ENCODE measurements at regions not wholly inside any gene's neighbourhood (a gene's known extent, or its start where the extent isn't known, plus 50 kb on each side); places are given as distances from the start of the nearest gene placed in this dataset.
"Not testable (repeated sequence)": the region's sequence is repeated elsewhere in the genome, so short reads cannot be mapped to it uniquely, and the experiment has no call there.

DNA sequence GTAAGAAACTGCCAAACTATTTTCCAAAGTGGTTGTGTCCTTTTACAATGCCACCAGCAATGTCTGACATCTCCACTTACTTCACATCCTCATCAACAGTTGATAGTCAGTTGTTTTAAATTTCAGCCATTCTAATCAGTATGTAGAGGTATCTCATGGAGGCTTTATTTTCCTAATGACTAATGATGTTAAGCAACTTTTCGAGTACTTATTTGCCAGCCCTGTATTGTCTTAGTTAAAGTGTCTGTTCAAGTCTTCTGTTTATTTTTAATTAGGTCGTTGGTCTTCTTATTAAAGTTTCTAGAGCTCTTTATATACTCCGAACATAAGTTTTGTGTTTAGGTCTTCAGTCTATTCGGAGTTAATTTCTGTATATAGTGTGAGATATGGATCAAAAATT lies 54.9 kb upstream of the NBPF12 start:
- H3K4me3 ChIP-seq (replicated peaks in 1 of 2; ENCODE audit: low read depth in 2 of 2, low read length in 2 of 2), result not testable (repeated sequence)
- peak in 1 of 2 donors; percentile 24 for DNase-seq (ENCODE audit: low read depth in 2 of 2)

DNA sequence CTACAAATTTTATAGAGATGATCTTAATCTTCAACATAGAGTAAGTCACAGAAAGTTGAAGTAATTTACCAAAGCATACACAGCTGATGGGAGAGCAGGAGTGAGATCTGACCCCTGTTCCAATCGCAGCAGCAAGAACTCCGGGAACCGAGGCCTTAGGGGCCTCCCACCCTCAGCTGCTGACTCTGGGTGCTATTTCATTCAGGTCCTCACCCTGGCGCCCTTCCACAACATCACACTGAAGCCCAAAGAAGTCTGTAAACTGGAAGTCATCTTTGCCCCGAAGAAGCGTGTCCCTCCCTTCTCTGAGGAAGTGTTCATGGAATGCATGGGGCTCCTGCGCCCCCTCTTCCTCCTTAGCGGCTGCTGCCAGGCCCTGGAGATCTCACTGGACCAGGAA lies 57.0 kb upstream of the NBPF12 start:
- not testable (repeated sequence) for H3K4me3 ChIP-seq (replicated peaks in 1 of 2; ENCODE audit: low read depth in 2 of 2, low read length in 2 of 2); DNase-seq (ENCODE audit: low read depth in 2 of 2)

DNA sequence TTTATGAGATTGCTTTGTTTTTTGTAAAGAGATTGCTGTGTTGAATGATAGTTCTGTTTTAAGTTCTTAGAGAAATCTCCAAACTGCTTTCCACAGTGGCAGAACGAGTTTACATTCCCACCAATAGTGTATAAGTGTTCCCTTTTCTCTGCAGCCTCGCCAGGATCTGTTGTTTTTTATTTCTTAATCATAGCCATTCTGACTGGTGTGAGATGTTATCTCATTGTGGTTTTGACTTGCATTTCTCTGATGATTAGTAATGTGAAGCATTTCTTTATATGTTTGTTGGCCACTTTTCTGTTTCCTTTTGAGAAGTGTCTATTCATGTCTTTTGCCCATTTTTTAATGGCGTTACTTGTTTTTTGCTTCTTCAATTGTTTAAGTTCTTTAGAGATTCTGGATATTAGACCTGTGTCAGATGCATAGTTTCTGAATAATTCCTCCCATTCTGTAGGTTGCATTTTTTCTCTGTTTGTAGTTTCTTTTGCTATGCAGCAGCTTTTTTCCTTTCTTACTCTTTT lies 74.3 kb upstream of the NBPF12 start:
- not testable (repeated sequence) for H3K4me3 ChIP-seq (replicated peaks in 1 of 2; ENCODE audit: low read depth in 2 of 2, low read length in 2 of 2); DNase-seq (ENCODE audit: low read depth in 2 of 2)

DNA sequence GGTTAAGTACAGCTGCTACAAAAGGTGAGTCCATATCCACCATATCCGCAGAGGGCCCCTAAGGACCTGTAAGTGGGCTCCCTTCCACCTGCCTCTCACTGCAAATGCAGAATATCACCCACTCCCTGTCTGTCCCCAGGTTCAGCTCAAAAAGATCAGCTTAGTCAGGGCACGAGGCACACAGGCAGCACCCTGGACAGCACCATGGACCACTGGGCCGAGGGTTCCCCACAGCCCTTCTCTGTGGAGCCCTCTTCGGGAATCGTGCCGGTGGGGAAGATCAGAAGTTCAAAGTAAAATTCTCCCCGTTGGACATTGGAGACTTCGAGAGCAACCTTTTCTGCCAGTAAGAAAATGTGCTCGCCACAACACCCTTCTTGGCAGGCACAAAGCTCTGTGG lies 85.0 kb upstream of the NBPF12 start:
- DNase-seq (ENCODE audit: low read depth in 2 of 2); H3K4me3 ChIP-seq (replicated peaks in 1 of 2; ENCODE audit: low read depth in 2 of 2, low read length in 2 of 2): not testable (repeated sequence)

DNA sequence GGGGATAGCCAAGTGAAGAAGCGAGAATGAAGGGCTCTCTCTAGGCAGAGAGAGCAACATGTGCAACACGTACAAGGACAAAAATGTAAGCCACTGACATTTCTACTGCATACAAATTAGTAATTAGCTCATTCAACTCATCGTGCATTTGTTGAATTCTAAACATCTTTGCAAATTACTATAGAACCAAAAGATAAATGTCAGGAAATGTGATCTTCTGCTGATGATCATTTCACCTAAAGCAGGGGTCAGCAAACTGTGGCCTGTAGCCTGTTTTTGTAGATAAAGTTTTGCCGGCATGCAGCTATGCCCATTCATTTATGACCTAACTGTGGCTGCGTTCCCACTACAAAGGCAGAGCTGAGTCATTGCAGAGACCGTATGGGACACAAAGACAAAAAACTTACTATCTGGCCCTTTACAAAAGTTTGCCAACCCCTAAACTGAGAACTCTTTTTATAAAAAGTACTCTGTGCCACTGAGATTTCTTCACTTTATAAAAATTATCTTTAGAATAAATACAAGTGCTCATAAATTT lies 87.7 kb upstream of the NBPF12 start:
- not testable (repeated sequence) for DNase-seq (ENCODE audit: low read depth in 2 of 2); H3K4me3 ChIP-seq (replicated peaks in 1 of 2; ENCODE audit: low read depth in 2 of 2, low read length in 2 of 2)

DNA sequence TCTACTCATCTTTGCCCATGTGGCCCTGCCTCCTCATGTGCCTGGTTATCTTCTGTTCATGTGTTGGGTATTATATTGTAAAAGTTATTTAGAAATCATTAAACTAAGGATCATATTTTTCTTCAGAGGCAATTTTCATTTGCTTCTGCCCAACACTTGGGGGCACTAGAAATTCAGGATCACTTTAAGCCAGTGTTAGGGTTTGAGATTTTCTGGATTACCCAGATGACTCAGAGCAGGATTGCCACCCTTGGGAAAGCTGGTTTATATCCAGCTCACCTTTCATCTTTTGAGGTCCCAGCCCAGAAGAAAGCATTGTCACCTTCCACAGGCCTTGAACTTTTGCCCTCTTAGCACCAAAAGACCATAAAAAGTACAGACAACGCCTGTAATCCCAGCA lies 99.4 kb upstream of the NBPF12 start:
- not testable (repeated sequence) for H3K4me3 ChIP-seq (replicated peaks in 1 of 2; ENCODE audit: low read depth in 2 of 2, low read length in 2 of 2); DNase-seq (ENCODE audit: low read depth in 2 of 2)

DNA sequence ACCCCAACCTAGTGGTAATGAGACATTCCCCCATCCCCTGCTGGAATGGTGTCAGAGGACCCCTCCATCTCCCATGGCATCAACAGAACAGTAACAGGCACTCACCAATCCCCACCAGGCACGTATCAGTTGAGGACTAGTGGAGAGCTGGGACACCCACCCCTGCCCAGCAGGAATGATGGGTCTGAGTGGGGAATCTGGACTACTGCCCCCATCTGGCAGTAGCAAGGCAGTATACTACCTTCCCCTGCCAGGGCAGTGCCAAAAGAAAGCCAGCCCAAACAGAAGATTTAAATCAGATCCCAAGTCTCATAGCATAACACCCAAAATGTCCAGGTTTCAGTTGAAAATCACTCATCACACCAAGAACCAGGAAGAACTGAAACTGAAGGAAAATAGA lies 111.2 kb upstream of the NBPF12 start:
- not testable (repeated sequence) for DNase-seq (ENCODE audit: low read depth in 2 of 2); H3K4me3 ChIP-seq (replicated peaks in 1 of 2; ENCODE audit: low read depth in 2 of 2, low read length in 2 of 2)

DNA sequence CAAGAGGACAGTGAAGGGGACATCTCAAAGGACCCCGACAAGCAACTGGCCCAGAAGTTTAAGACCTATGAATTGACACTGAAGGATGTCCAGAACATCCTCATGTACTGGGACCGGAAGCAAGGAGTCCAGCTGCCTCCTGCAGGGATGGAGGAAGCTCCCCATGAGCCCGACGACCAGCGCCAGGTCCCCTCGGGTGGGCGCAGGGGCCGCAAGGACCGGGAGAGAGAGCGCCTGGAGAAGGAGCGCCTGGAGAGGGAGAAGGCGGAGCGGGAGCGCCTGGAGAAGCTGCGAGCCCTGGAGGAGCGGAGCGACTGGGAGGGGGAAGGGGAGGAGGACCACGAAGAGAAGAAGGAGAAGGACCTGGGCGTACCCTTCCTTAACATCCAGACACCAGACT lies 143.9 kb upstream of the NBPF12 start:
- not testable (repeated sequence) for DNase-seq (ENCODE audit: low read depth in 2 of 2); H3K4me3 ChIP-seq (replicated peaks in 1 of 2; ENCODE audit: low read depth in 2 of 2, low read length in 2 of 2)

DNA sequence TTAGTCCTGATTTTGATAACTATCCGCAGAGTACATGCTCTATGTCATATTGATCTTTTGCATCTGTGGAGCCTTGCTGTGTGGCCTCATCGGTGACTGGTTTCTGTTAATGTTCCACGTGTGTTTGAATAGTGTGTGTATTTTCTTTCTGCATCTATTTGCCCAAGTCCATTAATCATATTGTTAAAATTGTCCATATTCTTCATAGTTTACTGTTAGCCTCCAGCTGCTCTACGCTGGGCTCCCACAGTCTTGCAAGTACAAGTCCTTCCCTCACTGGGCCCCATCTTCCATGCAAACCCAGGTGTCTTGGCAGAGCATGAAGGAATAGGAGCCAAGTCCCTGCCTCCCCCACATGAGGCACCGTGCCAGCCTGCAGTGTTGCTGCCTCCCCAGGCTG lies 145.4 kb upstream of the NBPF12 start:
- DNase-seq (ENCODE audit: low read depth in 2 of 2), result not testable (repeated sequence)

DNA sequence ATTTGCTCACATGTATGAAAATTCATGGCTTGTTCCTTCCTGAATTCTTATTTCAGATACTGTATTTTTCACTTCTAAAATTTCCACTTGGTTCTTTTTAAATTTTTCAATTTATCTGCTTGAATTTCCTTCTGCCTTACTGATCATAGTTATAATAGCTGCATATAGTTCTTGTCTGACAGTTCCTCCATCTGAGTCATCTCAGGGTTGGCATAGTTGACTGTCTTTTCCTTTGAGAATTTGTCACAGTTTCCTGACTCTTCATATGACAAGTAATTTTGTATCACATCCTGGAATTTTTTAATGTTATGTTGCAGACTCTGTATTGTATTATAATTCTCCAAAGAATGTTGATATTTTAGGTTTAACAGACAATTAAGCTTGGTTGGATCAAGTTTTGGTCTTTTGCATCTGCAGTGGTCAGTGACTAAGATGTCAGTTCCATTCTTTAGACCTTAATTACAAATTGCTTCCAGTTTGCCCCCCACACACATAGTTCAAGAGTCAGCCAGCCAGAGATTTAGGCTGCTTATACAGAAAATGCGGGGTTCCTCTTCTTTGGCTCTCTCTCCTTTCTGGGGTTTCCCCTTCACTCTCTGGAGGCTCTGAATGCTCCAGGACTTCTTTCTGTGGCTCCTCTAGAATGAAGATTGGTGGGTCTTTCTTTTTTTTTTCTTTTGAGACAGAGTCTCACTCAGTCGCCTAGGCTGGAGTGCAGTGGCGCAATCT lies 153.7 kb upstream of the NBPF12 start:
- not testable (repeated sequence) for H3K4me3 ChIP-seq (replicated peaks in 1 of 2; ENCODE audit: low read depth in 2 of 2, low read length in 2 of 2); DNase-seq (ENCODE audit: low read depth in 2 of 2)

More for the DNA sequence above, 145.4 kb upstream of the NBPF12 start:
- H3K4me3 ChIP-seq (replicated peaks in 1 of 2; ENCODE audit: low read depth in 2 of 2, low read length in 2 of 2), result not testable (repeated sequence)

DNA sequence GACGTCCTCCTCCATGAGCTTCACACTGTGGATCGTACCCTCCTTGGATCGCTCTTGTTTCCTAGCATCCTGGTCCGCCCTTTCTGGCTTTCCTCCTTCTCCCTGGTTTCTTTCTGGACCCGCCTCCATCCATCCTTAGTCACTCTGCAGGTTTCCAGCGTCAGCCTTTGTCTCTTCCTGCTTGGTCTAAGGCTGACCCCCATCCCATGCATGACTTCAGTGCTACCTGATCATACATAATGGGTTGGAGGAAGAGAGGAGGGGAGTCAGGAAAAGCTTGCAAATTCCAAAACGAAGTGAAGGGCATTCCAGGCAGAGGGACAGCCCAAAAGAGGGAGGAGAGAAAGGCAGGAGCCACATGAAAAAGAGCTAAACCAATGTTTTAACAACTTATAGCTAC lies 156.9 kb upstream of the NBPF12 start:
- not testable (repeated sequence) for DNase-seq (ENCODE audit: low read depth in 2 of 2); H3K4me3 ChIP-seq (replicated peaks in 1 of 2; ENCODE audit: low read depth in 2 of 2, low read length in 2 of 2)

DNA sequence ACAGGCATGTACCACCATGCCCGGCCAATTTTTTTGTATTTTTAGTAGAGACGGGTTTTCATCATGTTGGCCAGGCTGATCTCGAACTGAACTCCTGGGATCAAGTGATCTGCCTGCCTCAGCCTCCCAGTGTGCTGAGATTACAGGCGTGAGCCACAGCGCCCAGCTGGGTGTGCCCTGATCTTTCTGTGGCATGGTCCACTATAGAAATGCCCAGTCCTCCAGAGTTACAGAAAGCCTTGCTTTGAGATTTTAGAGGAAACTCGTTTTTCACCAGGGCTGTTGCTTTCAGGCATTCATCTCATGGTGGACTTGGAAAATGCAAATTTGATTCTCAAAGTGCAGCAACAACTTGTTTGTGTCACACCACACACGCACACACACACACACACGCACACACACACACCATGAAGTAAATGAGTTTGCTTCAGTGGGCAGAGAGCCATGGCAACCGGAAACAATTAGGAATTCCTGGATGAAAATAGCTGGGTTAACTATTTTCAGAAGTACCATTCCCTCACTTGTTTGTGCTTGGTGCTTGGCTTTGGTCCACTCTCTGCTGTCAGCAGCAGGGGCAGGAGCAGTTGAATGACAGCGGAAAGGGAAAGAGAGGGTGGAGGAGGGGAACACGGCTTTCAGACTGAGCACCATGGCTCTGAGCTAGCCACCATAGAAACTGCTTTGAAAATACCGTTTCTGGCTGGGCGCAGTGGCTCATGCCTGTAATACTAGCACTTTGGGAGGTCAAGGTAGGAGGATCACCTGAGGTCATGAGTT lies 160.1 kb upstream of the NBPF12 start:
- not testable (repeated sequence) for H3K4me3 ChIP-seq (replicated peaks in 1 of 2; ENCODE audit: low read depth in 2 of 2, low read length in 2 of 2)
- peak; percentile 29 to 53 for DNase-seq (ENCODE audit: low read depth in 2 of 2)

DNA sequence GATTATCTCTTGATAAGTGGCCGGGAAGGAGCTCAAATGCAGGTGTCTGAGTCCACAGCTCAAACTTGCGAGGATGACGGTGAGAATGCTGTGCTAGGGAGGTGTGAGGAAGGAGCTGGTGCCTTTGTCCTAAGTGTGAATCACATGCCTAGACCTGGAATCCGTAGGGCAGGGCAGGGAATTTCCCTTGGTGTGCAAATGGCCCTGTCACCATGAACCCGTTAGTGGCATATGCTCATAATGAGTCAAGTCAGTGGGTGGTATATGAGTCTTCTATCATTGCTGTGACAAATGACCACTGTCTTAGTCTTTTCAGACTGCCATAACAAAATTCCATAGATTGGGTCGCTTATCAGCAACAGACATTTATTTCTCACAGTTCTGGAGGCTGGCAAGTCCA lies 163.1 kb upstream of the NBPF12 start:
- not testable (repeated sequence) for H3K4me3 ChIP-seq (replicated peaks in 1 of 2; ENCODE audit: low read depth in 2 of 2, low read length in 2 of 2); DNase-seq (ENCODE audit: low read depth in 2 of 2)

DNA sequence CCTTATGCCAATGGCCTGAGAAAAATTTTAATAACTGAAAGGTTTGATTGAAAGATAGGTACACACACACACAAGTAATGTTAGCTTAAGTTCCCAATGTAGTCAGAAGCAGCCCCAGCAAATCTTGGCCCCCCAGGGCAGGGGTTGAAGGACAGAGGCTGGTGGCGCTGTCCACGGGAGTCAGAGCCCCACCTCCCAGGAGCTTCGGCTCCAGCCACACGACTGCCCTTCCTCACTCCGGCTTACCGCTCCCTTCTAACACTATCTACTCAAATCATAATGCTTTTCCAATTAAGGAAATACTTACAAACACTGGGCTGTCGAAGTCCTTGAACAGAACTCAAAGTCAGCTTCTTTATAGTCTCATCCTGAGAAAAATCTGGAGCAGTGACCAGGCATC lies 163.9 kb upstream of the NBPF12 start:
- not testable (repeated sequence) for DNase-seq (ENCODE audit: low read depth in 2 of 2); H3K4me3 ChIP-seq (replicated peaks in 1 of 2; ENCODE audit: low read depth in 2 of 2, low read length in 2 of 2)

DNA sequence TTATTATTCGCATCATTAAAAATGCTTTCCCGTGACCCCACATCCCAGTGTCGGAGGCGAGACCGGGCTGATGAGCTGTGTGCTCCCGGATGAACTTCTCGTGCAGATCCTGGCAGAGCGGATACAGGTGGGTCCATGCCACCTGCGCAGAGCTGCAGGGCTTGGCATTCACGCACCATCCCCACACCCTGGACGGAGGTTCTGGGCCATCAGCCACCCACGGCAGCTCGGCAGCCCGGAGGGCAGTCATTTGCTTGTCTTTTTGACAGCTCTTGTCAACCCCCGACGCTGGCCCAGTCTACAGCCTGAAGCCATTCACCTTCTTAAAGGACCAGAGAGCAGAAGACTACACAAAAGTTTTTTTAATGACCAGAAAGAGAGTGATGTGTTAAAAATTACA lies 166.7 kb upstream of the NBPF12 start:
- DNase-seq (ENCODE audit: low read depth in 2 of 2), result not testable (repeated sequence)

DNA sequence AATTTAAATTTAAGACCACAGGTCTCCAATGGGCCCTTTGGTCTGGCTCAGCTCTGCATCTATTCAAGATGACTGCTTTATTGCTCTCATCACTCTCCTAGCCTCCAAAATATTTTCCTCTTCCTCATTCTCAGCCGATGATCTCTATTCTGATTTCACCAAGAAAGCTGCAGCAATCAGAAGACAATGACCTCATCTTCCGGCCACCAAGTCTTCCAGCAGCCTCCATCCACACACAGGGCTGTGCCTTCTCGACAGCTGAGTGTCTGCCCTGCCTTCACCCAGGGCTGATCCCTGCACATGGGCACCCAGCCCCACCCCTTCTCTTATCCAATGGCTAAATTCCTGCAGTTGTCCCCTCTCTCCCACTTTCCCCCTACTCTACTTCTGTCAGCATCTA lies 167.1 kb upstream of the NBPF12 start:
- not testable (repeated sequence) for DNase-seq (ENCODE audit: low read depth in 2 of 2)

More for the DNA sequence above, 166.7 kb upstream of the NBPF12 start:
- not testable (repeated sequence) for H3K4me3 ChIP-seq (replicated peaks in 1 of 2; ENCODE audit: low read depth in 2 of 2, low read length in 2 of 2)

DNA sequence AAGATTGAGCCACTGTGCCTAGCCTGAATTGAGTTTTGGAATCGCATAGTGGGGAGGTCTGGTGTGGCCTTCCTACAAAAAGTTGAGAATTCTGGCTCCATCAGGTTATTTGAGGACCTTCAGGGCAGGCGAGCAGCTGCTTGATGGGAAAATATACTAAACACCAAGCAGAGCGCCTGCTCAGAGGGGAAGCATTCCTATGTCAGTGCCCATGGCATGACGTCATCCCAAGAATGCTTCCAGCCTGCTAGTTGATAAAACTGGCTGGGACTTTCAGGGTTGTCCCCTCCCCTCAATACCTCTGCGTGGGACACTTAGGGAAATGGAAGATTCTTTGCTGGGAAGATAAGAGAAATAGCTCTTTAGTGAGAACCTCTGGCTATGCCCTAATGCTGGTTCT lies 174.9 kb upstream of the NBPF12 start:
- not testable (repeated sequence) for H3K4me3 ChIP-seq (replicated peaks in 1 of 2; ENCODE audit: low read depth in 2 of 2, low read length in 2 of 2); DNase-seq (ENCODE audit: low read depth in 2 of 2)

More for the DNA sequence above, 167.1 kb upstream of the NBPF12 start:
- H3K4me3 ChIP-seq (replicated peaks in 1 of 2; ENCODE audit: low read depth in 2 of 2, low read length in 2 of 2), result not testable (repeated sequence)

DNA sequence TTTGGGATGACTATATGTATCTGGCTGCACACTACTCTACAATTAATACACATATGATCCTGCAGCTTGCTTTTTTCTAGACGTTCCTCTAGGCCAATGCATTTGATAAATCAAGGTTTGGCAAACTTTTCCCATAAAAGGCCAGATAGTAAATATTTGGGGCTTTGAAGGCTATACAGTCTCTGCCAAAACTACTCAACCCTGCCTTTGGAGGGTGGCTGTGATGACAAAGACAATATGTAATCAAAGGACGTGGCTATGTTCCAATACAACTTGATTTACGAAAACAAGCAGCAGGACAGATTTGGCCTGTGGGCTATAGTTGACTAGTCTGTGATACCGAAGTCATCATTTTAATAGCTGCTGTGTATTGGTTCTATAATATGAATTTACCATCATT lies 181.3 kb upstream of the NBPF12 start:
- DNase-seq (ENCODE audit: low read depth in 2 of 2); H3K4me3 ChIP-seq (replicated peaks in 1 of 2; ENCODE audit: low read depth in 2 of 2, low read length in 2 of 2): not testable (repeated sequence)

DNA sequence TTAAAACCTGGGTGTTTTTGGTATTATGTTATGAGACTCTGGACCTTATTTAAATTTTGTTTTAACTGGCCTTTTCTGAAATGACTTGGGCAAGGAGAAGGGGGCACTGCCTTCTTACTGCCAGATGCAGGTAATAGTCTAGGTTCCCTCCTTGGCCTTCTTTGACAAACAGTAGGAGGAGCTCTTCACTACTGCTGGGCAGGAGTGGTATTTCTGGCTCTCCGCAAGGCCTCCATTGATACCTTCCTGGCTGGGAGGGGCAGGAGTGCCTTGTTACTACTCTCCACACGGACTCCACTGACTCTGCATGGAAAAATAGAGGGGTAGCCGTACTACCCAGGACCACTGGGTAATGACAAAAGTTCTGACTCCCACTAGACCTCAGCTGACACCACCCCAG lies 189.4 kb upstream of the NBPF12 start:
- not testable (repeated sequence) for DNase-seq (ENCODE audit: low read depth in 2 of 2); H3K4me3 ChIP-seq (replicated peaks in 1 of 2; ENCODE audit: low read depth in 2 of 2, low read length in 2 of 2)

All from cardiac fibroblast (primary cell).